Sigmoid colon (tissue), 6 donors: ENCODE measurements at regions not wholly inside any gene's neighbourhood (a gene's known extent, or its start where the extent isn't known, plus 50 kb on each side); places are given as distances from the start of the nearest gene placed in this dataset.

ENCODE experiments used
- DNase-seq: peaks from one replicate; pipeline ENCODE4 v3.0.0-alpha.2; 2019
- H3K27ac ChIP-seq, 4 donors: fragments of 200-600 bp; sonication (generic); one replicate each; pipeline ENCODE4 v1.5.1; 2016 to 2019; ENCODE audit warnings: mild to moderate bottlenecking in 1 of 4
- H3K27me3 ChIP-seq, 3 donors: fragments of 200-600 bp; sonication (generic); one replicate each; pipeline ENCODE4 v1.5.1; 2019; ENCODE audit warnings: mild to moderate bottlenecking in 1 of 3
- H3K36me3 ChIP-seq, 4 donors: fragments of 200-600 bp; sonication (generic); one replicate each; pipeline ENCODE4 v1.5.1; 2016 to 2019
- H3K4me1 ChIP-seq, 4 donors: fragments of 200-600 bp; sonication (generic); one replicate each; pipeline ENCODE4 v1.5.1; 2017 to 2019
- H3K4me3 ChIP-seq, 4 donors: fragments of 200-600 bp; sonication (generic); one replicate each; pipeline ENCODE4 v1.5.1; 2017 to 2019; ENCODE audit warnings: mild to moderate bottlenecking in 2 of 4, moderate library complexity in 1 of 4
- H3K9me3 ChIP-seq, 4 donors: fragments of 200-600 bp in 3 of 4; sonication (generic) in 3 of 4; one replicate each; pipeline versions ENCODE4 v1.5.1 to v1.6.1; 2013 to 2019
- CTCF ChIP-seq, 4 experiments: fragments of 450-650 bp in 3 of 4; fragments of 200-600 bp in 1 of 4; IDR thresholded peaks; one replicate each; pipeline ENCODE4 v1.5.1; 2016 to 2019; ENCODE audit warnings: antibody characterized with exemption in 4 of 4, mild to moderate bottlenecking in 3 of 4, moderate library complexity in 2 of 4
- EP300 ChIP-seq, 4 donors: sonication (generic); formaldehyde crosslinking; IDR thresholded peaks; one replicate each; pipeline ENCODE4 v1.6.1; 2017; ENCODE audit warnings: antibody characterized with exemption in 4 of 4
- POLR2A ChIP-seq, 2 donors: fragments of 450-650 bp; IDR thresholded peaks; one replicate each; pipeline ENCODE4 v1.6.1; 2016; ENCODE audit warnings: antibody characterized with exemption in 2 of 2, mild to moderate bottlenecking in 2 of 2, moderate library complexity in 2 of 2
- POLR2AphosphoS5 ChIP-seq, 4 donors: sonication (generic); formaldehyde crosslinking; IDR thresholded peaks; one replicate each; pipeline ENCODE4 v1.6.1; 2017; ENCODE audit warnings: antibody characterized with exemption in 4 of 4
- WGBS, 2 donors: extraction: QIAGEN DNeasy Blood & Tissue Kit; methylation state at CpG; one replicate each; pipeline ENCODE4 v1.1.7; 2013; 5-methylcytosine and 5-hydroxymethylcytosine counted together
- intact Hi-C: fragments of 100-400 bp; cut with DNase I; formaldehyde crosslinking; loops from one replicate; pipeline ENCODE4 v1.15.1; 2023
- donor health status: healthy with polysubstance abuse.
- donor health status: healthy.

- intact Hi-C loops: no loop called here
- Histone ChIP-seq H3K4me3 (no peak overlapping the region), H3K27ac (no peak overlapping the region), H3K4me1 (peaks cover 0 to 13% (median 9%) of the 10 kb centered on the region in 4 donors), H3K9me3 (no peaks in the 10 kb centered on the region), H3K27me3 (no peaks in the 10 kb centered on the region), H3K36me3 (no peaks in the 10 kb centered on the region)
- 21 to 75% methylated on average over 6 of the region's 6 CpGs for WGBS, 2 donors
- no peak for DNase-seq
- TF ChIP-seq POLR2AphosphoS5 (IDR thresholded peaks at IDR 0.05) (no peak), POLR2A (IDR thresholded peaks at IDR 0.05) (no peak), CTCF (IDR thresholded peaks at IDR 0.05) (no peak), EP300 (IDR thresholded peaks at IDR 0.05) (no peak)
Measured at GRCh38 chr7:101690061-101690460, 61.0 kb upstream of the MYL10 start.

GRCh38 chr7:101691822-101692384, 62.8 kb upstream of the MYL10 start:
- Histone ChIP-seq H3K4me1 (peaks cover 0 to 13% (median 9%) of the 10 kb centered on the region in 4 donors), H3K9me3 (no peaks in the 10 kb centered on the region), H3K4me3 (no peak overlapping the region), H3K27ac (no peak overlapping the region), H3K36me3 (no peaks in the 10 kb centered on the region), H3K27me3 (no peaks in the 10 kb centered on the region)
- DNase-seq: no peak
- TF ChIP-seq POLR2A (IDR thresholded peaks at IDR 0.05) (no peak), EP300 (IDR thresholded peaks at IDR 0.05) (no peak)
- WGBS, 2 donors: 9 to 29% methylated on average over 12 of the region's 12 CpGs
- intact Hi-C loops: no loop called here

- 47 to 74% methylated on average over 14 of the region's 14 CpGs for WGBS, 2 donors
- intact Hi-C loops: no loop called here
- no peak overlapping the region for H3K27ac ChIP-seq
- H3K27me3 ChIP-seq: peaks cover 0 to 4% (median 0%) of the 10 kb centered on the region in 3 donors
- H3K9me3 ChIP-seq: no peaks in the 10 kb centered on the region
- no peak for DNase-seq
- H3K4me1 ChIP-seq: peaks cover 0 to 4% (median 2%) of the 10 kb centered on the region in 4 donors
- no peaks in the 10 kb centered on the region for H3K36me3 ChIP-seq
- H3K4me3 ChIP-seq: no peak overlapping the region
- TF ChIP-seq POLR2A (IDR thresholded peaks at IDR 0.05) (no peak), POLR2AphosphoS5 (IDR thresholded peaks at IDR 0.05) (no peak), CTCF (IDR thresholded peaks at IDR 0.05) (no peak), EP300 (IDR thresholded peaks at IDR 0.05) (no peak)
Measured at GRCh38 chr7:101693498-101694091, 64.5 kb upstream of the MYL10 start.

GRCh38 chr7:101698964-101699363, 69.9 kb upstream of the MYL10 start:
- Histone ChIP-seq H3K9me3 (no peaks in the 10 kb centered on the region), H3K4me3 (no peak overlapping the region), H3K36me3 (no peaks in the 10 kb centered on the region), H3K27ac (no peak overlapping the region), H3K27me3 (peaks cover 0 to 23% (median 0%) of the 10 kb centered on the region in 3 donors), H3K4me1 (no peaks in the 10 kb centered on the region)
- DNase-seq: no peak
- 88 to 89% methylated on average over 11 of the region's 11 CpGs for WGBS, 2 donors
- no peak for TF ChIP-seq POLR2AphosphoS5 (IDR thresholded peaks at IDR 0.05)
- no peak for TF ChIP-seq CTCF (IDR thresholded peaks at IDR 0.05)
- TF ChIP-seq POLR2A (IDR thresholded peaks at IDR 0.05): no peak
- TF ChIP-seq EP300 (IDR thresholded peaks at IDR 0.05): no peak
- intact Hi-C loops: no loop called here

GRCh38 chr7:101699399-101699798, 70.3 kb upstream of the MYL10 start:
- Histone ChIP-seq H3K36me3 (no peaks in the 10 kb centered on the region), H3K4me3 (no peak overlapping the region), H3K27me3 (peaks cover 0 to 23% (median 0%) of the 10 kb centered on the region in 3 donors), H3K9me3 (no peaks in the 10 kb centered on the region), H3K27ac (no peak overlapping the region), H3K4me1 (no peaks in the 10 kb centered on the region)
- intact Hi-C loops: no loop called here
- 92% methylated on average over 3 of the region's 3 CpGs for WGBS, 2 donors
- DNase-seq: no peak
- no peak for TF ChIP-seq CTCF (IDR thresholded peaks at IDR 0.05)
- TF ChIP-seq POLR2AphosphoS5 (IDR thresholded peaks at IDR 0.05): no peak
